ENCODE measurements at regions not wholly inside any gene's neighbourhood (a gene's known extent, or its start where the extent isn't known, plus 50 kb on each side); places are given as distances from the start of the nearest gene placed in this dataset.

DNA sequence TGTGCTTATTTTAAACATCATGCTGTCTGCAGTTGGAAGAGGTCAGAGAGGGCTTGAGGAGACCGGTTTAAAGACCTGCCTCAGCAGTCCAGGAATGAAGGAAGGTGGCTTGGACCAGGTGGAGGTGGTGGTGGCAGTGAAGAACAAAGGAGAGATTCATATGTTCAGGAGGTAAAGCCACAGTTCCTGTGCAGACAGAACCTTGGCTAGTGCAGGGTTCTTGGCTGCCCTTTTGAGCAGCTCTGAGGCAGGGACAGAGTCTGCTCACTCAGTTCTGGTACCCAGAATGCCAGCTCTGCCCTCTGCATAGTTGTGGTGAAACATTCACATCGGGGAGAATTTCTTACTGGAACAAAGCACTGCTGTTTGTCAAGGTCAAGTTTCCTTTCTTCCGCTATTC, 669.7 kb upstream of the HS6ST1 start:
- DNase-seq (ENCODE audit: extremely low read depth in 1 of 11, low read depth in 9 of 11, low spot score in 4 of 11), result no peak

DNA sequence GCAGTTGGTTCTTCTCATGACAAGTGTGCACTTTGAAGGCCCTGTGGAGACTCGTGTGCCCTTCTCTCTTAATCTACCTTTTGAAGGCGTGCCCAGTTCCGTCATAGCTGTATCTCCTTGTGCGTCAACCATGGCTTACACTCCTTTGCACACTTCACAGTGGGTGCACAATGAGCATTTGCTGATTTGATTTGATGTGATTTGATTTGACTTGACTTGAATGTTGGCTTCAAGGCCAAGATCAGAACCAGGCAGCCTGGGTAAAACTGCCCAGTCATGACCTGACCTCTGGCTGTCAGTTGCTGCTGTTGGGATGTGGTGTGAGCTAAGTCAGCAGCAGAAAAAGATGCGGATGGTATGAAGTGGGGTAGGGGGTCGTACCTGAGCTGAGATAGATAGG, 670.3 kb upstream of the HS6ST1 start:
- no peak for DNase-seq (ENCODE audit: extremely low read depth in 1 of 11, low read depth in 9 of 11, low spot score in 4 of 11)

DNA sequence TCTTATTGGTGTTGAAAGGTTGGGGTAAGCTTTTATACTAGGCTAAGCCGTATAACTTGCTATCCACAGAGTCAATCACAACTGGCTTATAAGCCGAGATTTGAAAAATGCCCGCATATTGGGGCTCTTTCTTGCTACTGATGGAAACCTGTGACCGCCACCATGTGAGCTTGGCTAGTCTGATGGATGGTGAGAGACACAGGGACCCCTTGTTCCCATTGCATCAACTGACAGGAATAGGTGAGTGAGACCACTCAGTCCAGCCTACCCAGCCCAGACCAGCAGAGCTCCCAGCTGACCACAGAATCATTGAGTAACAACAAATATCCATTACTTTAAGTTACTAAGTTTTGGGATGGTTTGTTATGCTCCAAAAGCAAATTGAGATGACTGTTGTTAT, 676.4 kb upstream of the HS6ST1 start:
- DNase-seq (ENCODE audit: extremely low read depth in 1 of 11, low read depth in 9 of 11, low spot score in 4 of 11), result no peak

DNA sequence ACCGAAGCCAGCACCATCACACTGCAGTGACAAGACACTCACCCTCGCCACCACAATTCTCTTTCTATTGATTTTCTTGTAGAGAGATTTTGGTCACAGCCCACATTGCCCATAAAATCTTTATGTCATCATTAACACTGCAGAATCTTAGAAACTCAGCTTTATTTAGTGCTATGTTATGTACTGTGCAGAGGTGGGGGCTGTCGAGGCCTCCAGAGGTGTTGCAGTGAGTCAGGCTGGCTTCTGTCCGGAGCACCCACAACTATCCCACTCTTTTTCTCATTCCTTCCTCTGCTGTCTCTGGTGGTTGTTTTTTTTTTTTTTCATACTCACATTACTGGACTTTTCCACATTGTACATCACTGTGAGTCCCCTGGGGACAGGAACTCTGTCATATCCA, 677.4 kb upstream of the HS6ST1 start:
- DNase-seq (ENCODE audit: extremely low read depth in 1 of 11, low read depth in 9 of 11, low spot score in 4 of 11), result no peak

DNA sequence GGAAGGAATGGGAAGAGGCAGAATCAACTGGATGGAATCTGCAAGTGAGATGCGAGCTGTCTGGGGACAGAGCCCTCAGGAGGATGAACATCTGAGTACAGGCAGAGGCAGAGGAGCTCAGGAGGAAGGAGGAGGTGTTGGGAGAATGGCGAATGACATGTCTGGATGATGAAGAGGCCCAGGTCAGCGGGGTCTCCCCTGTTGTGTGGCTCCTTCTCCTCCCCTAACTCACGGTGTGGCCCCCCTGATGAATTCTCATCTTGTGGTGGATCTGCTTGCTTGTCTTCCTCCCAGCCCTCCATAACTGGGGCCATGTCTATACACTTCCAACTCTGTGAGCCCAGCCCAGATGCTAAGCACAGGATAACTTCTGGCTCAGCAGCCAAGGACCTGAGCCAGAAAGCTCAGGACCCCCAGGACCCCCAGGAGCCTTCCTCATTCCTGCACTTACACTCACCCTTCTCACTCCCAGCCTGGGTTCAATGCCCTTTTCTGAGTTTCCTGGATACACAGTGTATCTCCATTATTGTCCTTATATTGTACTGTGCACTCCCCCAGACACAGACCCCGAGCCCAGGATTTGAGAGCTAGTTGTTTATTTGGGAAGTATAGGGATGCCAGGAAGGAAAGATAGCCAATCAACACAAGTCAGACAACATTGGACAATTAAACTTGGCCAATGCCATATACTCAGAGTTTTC, 678.6 kb upstream of the HS6ST1 start:
- DNase-seq (ENCODE audit: extremely low read depth in 1 of 11, low read depth in 9 of 11, low spot score in 4 of 11), result no peak

DNA sequence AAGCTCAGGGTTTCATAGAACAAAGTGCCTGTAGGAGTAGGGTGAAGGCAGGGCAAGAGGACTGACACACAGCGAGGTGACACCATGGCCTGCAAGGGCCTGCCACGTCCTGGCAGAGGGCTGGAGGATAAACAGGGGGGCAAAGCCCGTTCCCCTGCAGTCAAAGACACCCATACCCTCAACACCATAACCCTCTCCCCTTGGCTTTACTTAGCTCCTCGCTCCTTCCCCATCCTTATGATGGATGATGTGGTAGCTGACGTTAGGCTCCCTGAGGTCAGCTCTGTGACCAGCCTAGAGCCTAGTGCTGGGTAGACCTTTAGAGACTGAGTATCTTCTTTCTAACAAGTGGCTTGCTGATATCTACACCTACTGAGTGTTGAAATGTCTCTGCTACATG, 683.3 kb upstream of the HS6ST1 start:
- no peak for DNase-seq (ENCODE audit: extremely low read depth in 1 of 11, low read depth in 9 of 11, low spot score in 4 of 11)

DNA sequence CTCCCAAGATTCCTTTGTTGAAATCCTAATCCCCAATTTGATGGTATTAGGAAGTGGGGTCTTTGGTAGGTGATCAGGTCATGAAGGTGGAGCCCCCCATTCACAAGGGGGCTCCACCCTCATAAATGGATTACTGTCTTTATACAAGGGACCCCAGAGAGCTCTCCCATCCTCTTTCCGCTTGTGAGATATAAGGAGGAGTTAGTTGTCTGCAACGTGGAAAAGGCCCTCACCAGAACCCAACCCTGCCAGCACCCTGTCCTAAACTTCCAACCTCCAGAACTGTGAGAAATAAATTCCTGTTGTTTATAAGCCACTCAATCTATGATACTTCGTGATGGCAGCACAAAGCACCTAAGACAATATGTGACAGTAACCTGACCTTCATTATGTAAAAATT, 684.1 kb upstream of the HS6ST1 start:
- no peak for DNase-seq (ENCODE audit: extremely low read depth in 1 of 11, low read depth in 9 of 11, low spot score in 4 of 11)

DNA sequence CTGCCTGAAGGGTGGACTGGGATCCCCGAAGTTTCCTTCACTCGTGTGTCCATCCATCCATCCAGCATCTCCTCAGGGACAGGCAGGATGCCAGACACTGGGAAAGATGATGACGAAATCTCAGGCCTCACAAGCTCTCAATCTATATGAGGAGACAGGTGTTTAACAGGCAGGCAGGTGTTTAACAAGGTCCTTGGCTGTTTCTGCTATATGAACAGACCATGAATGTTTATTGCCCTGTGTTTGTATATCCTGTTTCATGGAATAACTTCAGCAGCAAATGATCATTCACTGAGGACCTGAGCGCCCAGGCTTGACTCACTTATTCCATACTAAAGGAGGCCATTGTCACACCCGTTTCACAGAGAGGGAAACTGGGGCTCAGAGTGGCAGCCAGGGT, 685.8 kb upstream of the HS6ST1 start:
- DNase-seq (ENCODE audit: extremely low read depth in 1 of 11, low read depth in 9 of 11, low spot score in 4 of 11), result no peak

DNA sequence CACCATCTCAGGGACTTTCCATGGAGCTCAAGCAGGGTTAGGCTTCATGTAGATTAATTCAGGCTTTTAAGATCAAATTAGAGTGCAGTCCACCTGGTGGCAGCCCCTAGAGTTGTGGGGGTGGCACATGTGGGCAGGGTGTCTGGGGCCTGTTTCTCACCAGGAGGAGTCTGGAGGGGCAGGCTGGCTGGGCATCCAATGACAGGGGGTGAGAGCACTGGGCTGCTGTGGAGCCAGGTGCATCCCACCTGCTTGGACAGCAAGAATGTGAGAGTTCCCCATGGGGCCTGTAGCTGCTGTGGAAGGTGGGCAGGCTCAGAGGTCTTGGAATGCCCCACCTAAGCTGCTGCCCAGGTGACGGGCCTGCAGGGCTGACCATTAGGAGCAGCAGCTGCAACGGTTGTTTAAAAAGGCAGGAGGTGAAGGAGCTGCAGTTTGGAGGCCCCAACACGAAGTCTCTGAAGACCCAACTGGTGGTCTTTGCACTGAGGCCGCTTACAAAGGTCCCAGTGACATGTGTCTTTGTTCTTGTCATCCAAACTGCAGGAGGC, 686.3 kb upstream of the HS6ST1 start:
- no peak for DNase-seq (ENCODE audit: extremely low read depth in 1 of 11, low read depth in 9 of 11, low spot score in 4 of 11)

DNA sequence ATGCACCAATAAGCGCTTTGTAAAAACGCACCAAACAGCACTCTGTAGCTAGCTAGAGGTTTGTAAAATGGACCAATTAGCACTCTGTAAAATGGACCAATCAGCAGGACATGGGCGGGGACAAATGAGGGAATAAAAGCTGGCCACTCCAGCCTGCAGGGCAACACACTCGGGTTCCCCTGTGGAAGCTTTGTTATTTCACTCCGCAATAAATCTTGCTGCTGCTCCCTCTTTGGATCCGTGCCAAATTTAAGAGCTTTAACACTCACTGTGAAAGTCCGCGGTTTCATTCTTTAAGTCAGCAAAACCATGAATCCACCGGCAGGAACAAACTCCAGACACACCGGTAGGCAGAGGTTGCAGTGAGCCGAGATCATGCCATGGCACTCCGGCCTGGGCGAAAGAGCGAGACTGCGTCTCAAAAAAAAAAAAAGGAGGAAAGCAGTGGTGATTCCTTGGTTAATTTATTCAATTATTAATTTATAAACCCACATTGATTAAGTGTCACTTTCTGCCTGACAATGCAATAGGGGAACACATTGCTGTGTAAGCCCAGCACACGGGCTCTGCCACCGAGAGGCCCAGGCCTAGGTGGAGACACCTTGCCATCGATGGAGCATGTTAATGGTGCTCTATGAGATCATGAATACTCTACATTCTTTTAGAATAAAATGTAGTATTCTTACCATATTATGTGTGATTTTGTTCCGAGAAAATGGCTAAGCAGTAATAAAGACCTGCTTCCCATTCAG, 687.6 kb upstream of the HS6ST1 start:
- DNase-seq (ENCODE audit: extremely low read depth in 1 of 11, low read depth in 9 of 11, low spot score in 4 of 11), result peak in 6 of 11 donors; percentile 6 to 40 (median 21)

DNA sequence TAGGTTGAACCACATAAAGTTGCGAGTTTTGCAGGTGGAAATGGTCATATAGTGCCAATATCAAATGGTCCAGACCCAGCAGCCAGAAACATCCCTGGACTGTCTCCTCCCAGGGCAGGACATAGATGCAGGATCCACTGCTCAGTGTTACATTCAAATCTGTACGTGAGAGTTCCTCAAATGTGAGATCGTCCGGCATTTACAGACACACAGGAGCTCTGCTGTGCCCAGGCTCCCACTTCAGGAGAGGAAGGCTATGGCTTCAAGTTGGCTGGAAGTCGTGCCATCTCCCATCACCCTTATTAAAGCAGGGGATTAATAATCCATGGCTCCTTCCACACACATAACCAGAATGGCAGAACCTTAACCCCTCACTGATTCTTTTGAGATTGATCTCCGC, 688.2 kb upstream of the HS6ST1 start:
- DNase-seq (ENCODE audit: extremely low read depth in 1 of 11, low read depth in 9 of 11, low spot score in 4 of 11), result no peak

DNA sequence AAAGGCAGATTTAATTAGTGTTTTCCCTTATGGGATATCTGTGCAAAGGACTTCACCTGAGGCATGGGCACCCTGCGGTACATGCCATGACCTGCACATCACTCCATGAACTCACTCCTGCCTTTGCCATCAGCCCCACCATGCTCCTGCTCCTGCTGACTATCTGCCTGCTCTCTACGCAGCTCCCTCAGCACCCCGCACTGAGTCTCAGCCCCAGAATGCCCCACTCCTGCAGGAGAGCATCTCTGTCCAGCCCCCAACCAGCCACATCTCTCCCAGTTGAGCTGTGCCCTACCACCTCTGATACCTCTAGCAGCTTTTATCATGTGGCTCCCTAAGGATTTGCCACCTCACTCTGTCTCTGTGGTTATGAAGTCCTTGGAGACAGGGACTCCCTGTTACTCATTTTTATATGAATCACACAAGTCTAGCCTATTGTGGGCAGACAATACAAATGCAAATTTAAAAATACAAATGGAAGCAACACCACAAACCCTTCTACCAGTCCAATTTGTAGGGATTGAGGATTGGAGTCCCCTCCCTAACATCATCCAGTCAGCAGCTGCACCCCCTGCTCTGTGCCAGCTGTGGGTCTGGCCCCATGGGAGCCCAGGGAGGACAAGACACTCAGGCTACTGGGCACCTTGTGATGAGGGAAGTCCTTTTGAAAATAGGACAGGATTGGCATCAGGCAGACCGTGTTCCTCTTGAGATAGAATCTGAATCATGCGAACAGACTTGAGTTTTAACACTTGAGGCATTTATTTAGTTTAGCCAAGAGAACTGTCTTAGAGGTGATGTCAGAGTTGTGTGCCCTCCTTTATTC, 689.6 kb upstream of the HS6ST1 start:
- no peak for DNase-seq (ENCODE audit: extremely low read depth in 1 of 11, low read depth in 9 of 11, low spot score in 4 of 11)

DNA sequence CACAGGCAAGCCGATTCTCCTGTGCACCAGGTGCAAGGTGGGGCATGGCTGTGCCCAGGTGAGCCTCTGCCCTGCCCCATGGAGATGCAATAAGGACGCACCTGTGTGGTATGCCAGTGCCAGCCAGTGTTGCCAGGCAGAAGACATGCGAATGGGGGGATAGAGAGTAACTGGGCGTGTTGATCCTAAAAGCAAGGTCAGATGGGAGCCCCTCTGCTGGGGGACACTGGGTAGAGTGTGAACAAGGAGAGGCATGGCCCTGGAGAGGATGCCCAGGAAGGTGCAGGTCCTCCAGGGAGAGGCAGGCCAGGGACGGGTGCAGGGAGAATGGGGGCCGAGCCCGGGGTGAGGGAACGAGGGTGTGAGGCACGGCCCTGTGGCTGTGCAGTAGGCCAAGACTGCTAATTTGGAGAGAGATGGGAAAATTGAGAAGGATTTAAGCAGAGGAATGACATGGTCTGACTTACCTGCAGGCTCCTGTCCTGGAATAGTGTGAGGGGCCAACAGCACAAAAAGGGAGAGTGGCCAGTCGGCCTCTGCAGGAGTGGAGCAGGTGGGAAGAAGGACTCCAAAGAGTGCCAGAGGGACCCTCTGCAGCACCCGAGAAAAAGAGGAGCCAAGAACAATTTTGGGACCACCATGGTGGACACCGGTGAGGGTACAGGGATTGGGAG, 690.4 kb upstream of the HS6ST1 start:
- DNase-seq (ENCODE audit: extremely low read depth in 1 of 11, low read depth in 9 of 11, low spot score in 4 of 11), result no peak

DNA sequence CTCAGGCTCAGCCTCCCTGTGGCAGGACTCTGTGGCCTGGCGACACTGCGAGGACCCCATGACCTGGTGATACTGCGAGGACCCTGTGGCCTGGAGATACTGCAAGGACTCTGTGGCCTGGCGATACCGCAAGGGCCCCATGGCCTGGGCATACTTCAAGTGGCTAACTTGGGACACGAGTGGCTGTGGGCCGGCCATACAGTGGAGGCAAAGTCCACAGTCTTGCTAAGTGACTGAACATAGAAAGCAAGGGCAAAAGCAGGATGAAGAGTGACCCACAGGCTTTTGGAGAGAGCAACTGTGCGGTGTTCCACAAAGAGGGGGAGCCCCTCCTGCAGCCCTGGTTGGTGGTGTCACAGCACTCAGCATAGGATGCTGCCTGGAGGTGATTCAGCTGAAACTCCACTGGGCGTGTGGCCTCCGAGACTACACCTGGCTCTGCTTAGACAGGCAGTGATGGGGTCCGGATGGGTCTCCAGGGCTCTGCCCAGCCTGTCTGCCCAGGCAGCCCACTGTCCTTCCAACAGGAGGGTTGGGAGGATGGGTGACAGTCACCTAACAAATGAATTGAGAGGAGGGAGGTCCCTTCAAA, 691.0 kb upstream of the HS6ST1 start:
- DNase-seq (ENCODE audit: extremely low read depth in 1 of 11, low read depth in 9 of 11, low spot score in 4 of 11), result no peak

DNA sequence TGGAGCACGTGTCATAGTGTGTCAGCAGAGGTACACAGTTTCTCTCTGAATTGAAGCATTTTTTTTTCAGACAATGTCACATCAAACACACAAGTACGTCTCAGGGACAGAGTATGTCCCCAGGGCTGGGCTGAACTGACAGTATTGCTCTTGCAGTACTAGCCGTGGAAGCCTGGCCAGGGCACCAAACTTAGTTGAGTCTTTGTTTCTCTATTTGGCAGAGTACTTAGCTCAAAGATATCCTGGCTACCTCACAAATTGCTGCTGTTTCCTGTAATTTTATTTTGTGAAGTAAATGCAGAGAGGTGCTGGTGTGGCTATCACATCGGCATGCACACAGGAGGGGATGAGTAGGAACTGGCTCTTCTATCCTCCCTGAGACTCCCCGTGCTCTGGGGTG, 691.6 kb upstream of the HS6ST1 start:
- DNase-seq (ENCODE audit: extremely low read depth in 1 of 11, low read depth in 9 of 11, low spot score in 4 of 11), result no peak

DNA sequence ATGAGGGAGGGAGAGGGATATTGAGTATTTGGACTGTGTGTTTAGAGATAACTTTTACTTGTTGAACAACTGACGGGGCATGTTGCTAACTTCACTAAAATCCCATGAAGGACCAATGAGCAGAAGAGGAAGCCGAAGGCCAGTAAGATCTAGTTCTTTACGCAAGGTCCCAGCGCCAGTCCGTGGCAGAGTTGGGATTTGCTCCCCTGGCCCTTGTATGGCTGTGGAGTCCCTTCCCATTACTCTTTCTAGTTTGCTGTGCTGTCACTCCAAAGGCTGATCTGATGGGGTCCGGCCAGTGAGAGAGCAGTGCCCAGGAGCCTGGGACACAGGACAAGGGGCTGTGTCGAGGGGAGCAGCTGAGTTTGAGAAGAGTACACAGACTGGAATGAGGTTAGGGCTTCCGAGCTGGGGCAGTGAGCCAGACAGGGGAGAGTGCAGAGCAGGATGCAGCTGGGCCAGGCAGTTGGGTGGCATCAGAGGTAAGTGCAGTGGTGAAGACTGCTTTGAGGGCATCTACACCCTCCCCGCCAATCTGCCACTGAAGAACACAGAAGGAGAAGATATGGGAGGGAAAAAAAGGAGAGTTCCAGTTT, 692.9 kb upstream of the HS6ST1 start:
- no peak for DNase-seq (ENCODE audit: extremely low read depth in 1 of 11, low read depth in 9 of 11, low spot score in 4 of 11)

DNA sequence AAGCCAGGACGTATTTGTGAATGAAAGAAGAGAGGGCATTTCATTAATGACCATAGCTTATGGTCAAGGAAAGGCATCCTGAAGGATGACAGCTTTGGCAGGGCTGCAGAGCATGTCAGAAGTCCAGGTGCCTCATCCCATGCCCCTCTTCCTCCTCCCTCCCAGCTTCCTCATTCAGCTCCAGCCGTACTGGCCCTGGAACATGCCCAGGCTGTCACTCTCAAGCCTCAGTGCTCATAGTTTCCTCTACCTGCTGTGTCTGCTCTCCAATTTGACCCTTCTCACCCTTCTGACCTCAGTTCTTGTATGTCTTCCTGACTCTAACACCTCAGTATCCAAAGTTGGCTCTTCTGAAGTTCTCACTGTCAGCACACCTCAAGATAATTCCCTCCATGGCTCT, 695.8 kb upstream of the HS6ST1 start:
- DNase-seq (ENCODE audit: extremely low read depth in 1 of 11, low read depth in 9 of 11, low spot score in 4 of 11), result no peak
